AG09309 (cell line): ENCODE measurements at regions not wholly inside any gene's neighbourhood (a gene's known extent, or its start where the extent isn't known, plus 50 kb on each side); places are given as distances from the start of the nearest gene placed in this dataset.
"Not testable (repeated sequence)": the region's sequence is repeated elsewhere in the genome, so short reads cannot be mapped to it uniquely, and the experiment has no call there.

ENCODE experiments used
- DNase-seq: peaks from one replicate; pipeline ENCODE4 v3.0.0-alpha.2; 2010; ENCODE audit warnings: low read depth
- H3K4me3 ChIP-seq: 2 replicates; pipeline ENCODE4 v1.5.1; 2011; ENCODE audit warnings: mild to moderate bottlenecking, low read depth, low read length, moderate library complexity; ENCODE audit not compliant: control insufficient read depth
- CTCF ChIP-seq: IDR thresholded peaks from 2 replicates; pipeline ENCODE4 v1.5.1; 2011; ENCODE audit warnings: mild to moderate bottlenecking, low read depth, low read length, inconsistent platforms; ENCODE audit not compliant: insufficient read depth, control insufficient read depth; ENCODE audit errors: missing control alignments

GRCh38 chr12:65670775-65671174 lies 153.5 kb upstream of the HMGA2 start:
- TF ChIP-seq CTCF = no peak
- DNase-seq = no peak

GRCh38 chr12:65672441-65672840 lies 151.8 kb upstream of the HMGA2 start:
- no peak for TF ChIP-seq CTCF
- no peak for DNase-seq
- no peak overlapping the region for H3K4me3 ChIP-seq

More at GRCh38 chr12:65670775-65671174, 153.5 kb upstream of the HMGA2 start:
- H3K4me3 ChIP-seq = no peak overlapping the region

GRCh38 chr12:65673156-65673690 lies 151.1 kb upstream of the HMGA2 start:
- DNase-seq = no peak
- H3K4me3 ChIP-seq = no peak overlapping the region
- TF ChIP-seq CTCF = no peak

GRCh38 chr12:65673732-65674131 lies 150.6 kb upstream of the HMGA2 start:
- DNase-seq = no peak

GRCh38 chr12:65675141-65675621 lies 149.1 kb upstream of the HMGA2 start:
- DNase-seq = no peak
- no peak for TF ChIP-seq CTCF
- no peak overlapping the region for H3K4me3 ChIP-seq

More at GRCh38 chr12:65673732-65674131, 150.6 kb upstream of the HMGA2 start:
- no peak overlapping the region for H3K4me3 ChIP-seq
- TF ChIP-seq CTCF = no peak

GRCh38 chr12:65678172-65678571 lies 146.1 kb upstream of the HMGA2 start:
- not testable (repeated sequence) for DNase-seq

GRCh38 chr12:65681226-65681625 lies 143.1 kb upstream of the HMGA2 start:
- no peak for DNase-seq
- no peak overlapping the region for H3K4me3 ChIP-seq
- TF ChIP-seq CTCF = no peak

More at GRCh38 chr12:65678172-65678571, 146.1 kb upstream of the HMGA2 start:
- H3K4me3 ChIP-seq = not testable (repeated sequence)
